WTC11 (cell line): ENCODE measurements at regions not wholly inside any gene's neighbourhood (a gene's known extent, or its start where the extent isn't known, plus 50 kb on each side); places are given as distances from the start of the nearest gene placed in this dataset.
A peak's percentile ranks its signal among the peaks of the same experiment; 100 is the strongest.

ENCODE experiments used
- ATAC-seq: fragments of 200-7000 bp; cut with Tn5 transposase; 2 replicates; pipeline ENCODE4 v1.10.0; 2021; ENCODE audit warnings: mild to moderate bottlenecking, moderate library complexity
- CTCF ChIA-PET: fragments of 300-600 bp; sonication (Branson Sonifier 250); formaldehyde crosslinking; loops from one replicate; lab custom pipeline; 2021; ENCODE audit warnings: antibody characterized with exemption; lab: Charles Lee
- POLR2A ChIA-PET: fragments of 350-600 bp; sonication (Branson Sonifier 250); formaldehyde crosslinking; loops from one replicate; lab custom pipeline; 2021; ENCODE audit warnings: antibody characterized with exemption; lab: Charles Lee
- DNase-seq: peaks from one replicate; pipeline ENCODE4 v3.0.0; 2021; ENCODE audit warnings: low spot score
- H3K27ac Mint-ChIP-seq: 2 replicates; pipeline ENCODE4 v1.8.0; 2021; ENCODE audit warnings: mixed read lengths
- H3K27me3 Mint-ChIP-seq: 2 replicates; pipeline ENCODE4 v1.8.0; 2021; ENCODE audit warnings: low read depth, mild to moderate bottlenecking, moderate library complexity, mixed read lengths
- H3K36me3 Mint-ChIP-seq: 2 replicates; pipeline ENCODE4 v1.8.0; 2021; ENCODE audit warnings: mixed read lengths
- H3K4me1 Mint-ChIP-seq: 2 replicates; pipeline ENCODE4 v1.8.0; 2022; ENCODE audit warnings: mixed read lengths
- H3K4me3 Mint-ChIP-seq: 2 replicates; pipeline ENCODE4 v1.8.0; 2021; ENCODE audit warnings: mild to moderate bottlenecking, moderate library complexity, mixed read lengths
- H3K9me3 Mint-ChIP-seq: 2 replicates; pipeline ENCODE4 v1.8.0; 2021; ENCODE audit warnings: mixed read lengths
- ATF1 ChIP-seq: sonication (generic); formaldehyde crosslinking; IDR thresholded peaks from 2 replicates; pipeline ENCODE4 v1.8.1; 2023; ENCODE audit warnings: mild to moderate bottlenecking, moderate library complexity, missing genetic modification reagents
- GABPB1 ChIP-seq: sonication (generic); formaldehyde crosslinking; IDR thresholded peaks from 2 replicates; pipeline ENCODE4 v1.8.1; 2023; ENCODE audit warnings: mild to moderate bottlenecking, missing genetic modification reagents
- GRHL2 ChIP-seq: fragments of 250-450 bp; sonication (Bioruptor Pico); IDR thresholded peaks from 2 replicates; pipeline ENCODE4 v1.8.0; 2022; ENCODE audit warnings: mild to moderate bottlenecking, moderate library complexity; ENCODE audit not compliant: insufficient replicate concordance, severe bottlenecking
- OVOL2 ChIP-seq: fragments of 250-450 bp; sonication (Bioruptor Pico); IDR thresholded peaks from 2 replicates; pipeline ENCODE4 v1.9.0; 2021; ENCODE audit warnings: mild to moderate bottlenecking, borderline replicate concordance
- RORB ChIP-seq: fragments of 250-450 bp; sonication (Bioruptor Pico); IDR thresholded peaks from 2 replicates; pipeline ENCODE4 v1.9.0; 2021; ENCODE audit warnings: mild to moderate bottlenecking
- ZBTB21 ChIP-seq: sonication (generic); formaldehyde crosslinking; IDR thresholded peaks from 2 replicates; pipeline ENCODE4 v1.8.1; 2023; ENCODE audit warnings: mild to moderate bottlenecking, missing genetic modification reagents, borderline replicate concordance
- TF ChIP-seq, protein P1 (sequence below): sonication (generic); formaldehyde crosslinking; IDR thresholded peaks from 2 replicates; pipeline ENCODE4 v1.8.1; 2023; ENCODE audit warnings: mild to moderate bottlenecking, moderate library complexity, missing genetic modification reagents
- TF ChIP-seq, protein P2 (sequence below): sonication (generic); formaldehyde crosslinking; IDR thresholded peaks from 2 replicates; pipeline ENCODE4 v1.8.0; 2023; ENCODE audit warnings: mild to moderate bottlenecking, missing genetic modification reagents
- TF ChIP-seq, protein P3 (sequence below): sonication (generic); formaldehyde crosslinking; conservative IDR thresholded peaks from 2 replicates; pipeline ENCODE4 v1.8.1; 2023; ENCODE audit warnings: mild to moderate bottlenecking, low read depth, missing genetic modification reagents, moderate library complexity

DNA sequence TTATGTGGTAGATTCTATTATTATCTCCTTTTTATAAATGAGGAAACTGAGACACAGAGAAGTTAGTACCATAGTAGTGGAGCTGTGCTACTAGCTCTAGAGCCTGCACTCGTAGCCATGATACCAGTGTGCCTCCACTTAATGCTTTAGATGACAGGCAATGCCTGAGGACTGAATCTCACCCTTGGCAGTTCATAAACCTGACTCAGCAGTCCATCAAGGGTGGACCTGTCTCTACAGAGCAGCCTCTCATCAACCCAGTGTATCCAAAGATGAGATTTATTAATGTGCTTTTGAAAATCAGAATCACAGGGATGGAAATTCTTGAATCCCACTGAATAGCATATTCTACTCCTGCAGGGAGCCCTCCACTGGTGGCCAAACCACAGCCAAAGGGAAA lies 483.2 kb upstream of the DIPK2B start (continued):
- TF ChIP-seq, protein P1, sequence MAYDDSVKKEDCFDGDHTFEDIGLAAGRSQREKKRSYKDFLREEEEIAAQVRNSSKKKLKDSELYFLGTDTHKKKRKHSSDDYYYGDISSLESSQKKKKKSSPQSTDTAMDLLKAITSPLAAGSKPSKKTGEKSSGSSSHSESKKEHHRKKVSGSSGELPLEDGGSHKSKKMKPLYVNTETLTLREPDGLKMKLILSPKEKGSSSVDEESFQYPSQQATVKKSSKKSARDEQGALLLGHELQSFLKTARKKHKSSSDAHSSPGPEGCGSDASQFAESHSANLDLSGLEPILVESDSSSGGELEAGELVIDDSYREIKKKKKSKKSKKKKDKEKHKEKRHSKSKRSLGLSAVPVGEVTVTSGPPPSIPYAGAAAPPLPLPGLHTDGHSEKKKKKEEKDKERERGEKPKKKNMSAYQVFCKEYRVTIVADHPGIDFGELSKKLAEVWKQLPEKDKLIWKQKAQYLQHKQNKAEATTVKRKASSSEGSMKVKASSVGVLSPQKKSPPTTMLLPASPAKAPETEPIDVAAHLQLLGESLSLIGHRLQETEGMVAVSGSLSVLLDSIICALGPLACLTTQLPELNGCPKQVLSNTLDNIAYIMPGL = no peak
- TF ChIP-seq, protein P2, sequence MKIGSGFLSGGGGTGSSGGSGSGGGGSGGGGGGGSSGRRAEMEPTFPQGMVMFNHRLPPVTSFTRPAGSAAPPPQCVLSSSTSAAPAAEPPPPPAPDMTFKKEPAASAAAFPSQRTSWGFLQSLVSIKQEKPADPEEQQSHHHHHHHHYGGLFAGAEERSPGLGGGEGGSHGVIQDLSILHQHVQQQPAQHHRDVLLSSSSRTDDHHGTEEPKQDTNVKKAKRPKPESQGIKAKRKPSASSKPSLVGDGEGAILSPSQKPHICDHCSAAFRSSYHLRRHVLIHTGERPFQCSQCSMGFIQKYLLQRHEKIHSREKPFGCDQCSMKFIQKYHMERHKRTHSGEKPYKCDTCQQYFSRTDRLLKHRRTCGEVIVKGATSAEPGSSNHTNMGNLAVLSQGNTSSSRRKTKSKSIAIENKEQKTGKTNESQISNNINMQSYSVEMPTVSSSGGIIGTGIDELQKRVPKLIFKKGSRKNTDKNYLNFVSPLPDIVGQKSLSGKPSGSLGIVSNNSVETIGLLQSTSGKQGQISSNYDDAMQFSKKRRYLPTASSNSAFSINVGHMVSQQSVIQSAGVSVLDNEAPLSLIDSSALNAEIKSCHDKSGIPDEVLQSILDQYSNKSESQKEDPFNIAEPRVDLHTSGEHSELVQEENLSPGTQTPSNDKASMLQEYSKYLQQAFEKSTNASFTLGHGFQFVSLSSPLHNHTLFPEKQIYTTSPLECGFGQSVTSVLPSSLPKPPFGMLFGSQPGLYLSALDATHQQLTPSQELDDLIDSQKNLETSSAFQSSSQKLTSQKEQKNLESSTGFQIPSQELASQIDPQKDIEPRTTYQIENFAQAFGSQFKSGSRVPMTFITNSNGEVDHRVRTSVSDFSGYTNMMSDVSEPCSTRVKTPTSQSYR (CRISPR knock-in tag) = no peak
- TF ChIP-seq RORB = no peak
- TF ChIP-seq, all 79 proteins: peak for 0

DNA sequence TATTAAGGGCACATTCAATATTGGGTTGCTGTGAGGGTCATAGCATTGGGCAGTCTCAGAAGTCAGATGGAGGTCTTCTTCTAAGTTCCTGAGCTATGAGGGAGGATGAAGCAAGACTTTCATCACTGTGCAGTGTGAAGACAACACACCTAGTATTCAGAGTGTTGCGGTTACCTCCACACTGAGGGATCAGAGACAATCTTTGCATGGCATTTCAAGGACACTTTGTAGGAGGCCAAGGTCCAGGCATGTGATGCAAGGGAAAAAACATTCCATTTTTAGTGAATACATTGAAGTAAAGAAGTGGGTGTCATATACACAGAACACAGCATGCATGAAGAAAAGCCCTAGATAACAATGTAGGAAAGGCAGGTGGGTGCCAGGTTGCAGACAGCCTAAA lies 481.2 kb upstream of the DIPK2B start:
- TF ChIP-seq, protein P3, sequence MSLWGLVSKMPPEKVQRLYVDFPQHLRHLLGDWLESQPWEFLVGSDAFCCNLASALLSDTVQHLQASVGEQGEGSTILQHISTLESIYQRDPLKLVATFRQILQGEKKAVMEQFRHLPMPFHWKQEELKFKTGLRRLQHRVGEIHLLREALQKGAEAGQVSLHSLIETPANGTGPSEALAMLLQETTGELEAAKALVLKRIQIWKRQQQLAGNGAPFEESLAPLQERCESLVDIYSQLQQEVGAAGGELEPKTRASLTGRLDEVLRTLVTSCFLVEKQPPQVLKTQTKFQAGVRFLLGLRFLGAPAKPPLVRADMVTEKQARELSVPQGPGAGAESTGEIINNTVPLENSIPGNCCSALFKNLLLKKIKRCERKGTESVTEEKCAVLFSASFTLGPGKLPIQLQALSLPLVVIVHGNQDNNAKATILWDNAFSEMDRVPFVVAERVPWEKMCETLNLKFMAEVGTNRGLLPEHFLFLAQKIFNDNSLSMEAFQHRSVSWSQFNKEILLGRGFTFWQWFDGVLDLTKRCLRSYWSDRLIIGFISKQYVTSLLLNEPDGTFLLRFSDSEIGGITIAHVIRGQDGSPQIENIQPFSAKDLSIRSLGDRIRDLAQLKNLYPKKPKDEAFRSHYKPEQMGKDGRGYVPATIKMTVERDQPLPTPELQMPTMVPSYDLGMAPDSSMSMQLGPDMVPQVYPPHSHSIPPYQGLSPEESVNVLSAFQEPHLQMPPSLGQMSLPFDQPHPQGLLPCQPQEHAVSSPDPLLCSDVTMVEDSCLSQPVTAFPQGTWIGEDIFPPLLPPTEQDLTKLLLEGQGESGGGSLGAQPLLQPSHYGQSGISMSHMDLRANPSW (CRISPR knock-in tag) = no peak
- 0 out of 2 replicates have a peak, but pooled peaks have one; percentile 20 for TF ChIP-seq GABPB1 (CRISPR knock-in tag)
- DNase-seq = no peak
- Mint-ChIP-seq H3K4me1 (no peaks in the 10 kb centered on the region), H3K4me3 (no peak overlapping the region), H3K27me3 (no peaks in the 10 kb centered on the region), H3K27ac (no peak overlapping the region), H3K9me3 (no peaks in the 10 kb centered on the region), H3K36me3 (no peaks in the 10 kb centered on the region)
- ChIA-PET POLR2A (no interaction called here), CTCF (no interaction called here)
- ATAC-seq = no peak

DNA sequence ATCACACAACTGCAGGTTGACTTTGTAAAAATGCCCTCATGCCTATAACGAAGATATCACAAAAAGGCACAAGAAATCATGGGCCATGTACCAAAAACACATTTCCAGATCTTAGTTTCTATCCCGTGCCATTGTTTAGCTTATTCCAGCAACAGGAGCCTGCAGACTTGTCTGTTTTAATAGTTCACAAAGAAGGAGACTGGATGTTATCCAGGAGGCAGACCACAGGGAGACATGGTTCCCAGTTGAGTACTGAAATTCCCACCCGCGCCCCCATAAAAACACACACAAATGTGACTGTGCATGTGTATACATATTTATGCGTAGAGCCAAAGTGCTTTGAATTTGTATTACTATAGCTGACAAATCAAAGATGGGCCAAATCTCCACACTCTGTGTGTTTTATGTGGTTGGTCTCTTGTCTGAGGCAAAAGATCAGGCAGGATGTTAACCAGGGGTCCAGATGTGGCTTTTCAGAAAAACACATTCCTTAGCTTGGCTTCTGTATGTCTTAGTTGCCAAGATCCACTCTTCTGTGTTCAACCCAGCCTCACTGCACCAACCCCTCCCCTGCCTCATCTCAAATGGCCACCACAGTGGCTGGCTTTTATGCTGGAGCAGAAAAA lies 469.2 kb upstream of the DIPK2B start:
- TF ChIP-seq OVOL2 (CRISPR knock-in tag) (no peak), ATF1 (CRISPR knock-in tag) (no peak), GRHL2 (CRISPR knock-in tag) (no peak), ZBTB21 (CRISPR knock-in tag) (no peak)
- TF ChIP-seq, protein P2 (CRISPR knock-in tag) = no peak
- TF ChIP-seq, all 79 proteins: peak for 0
- Mint-ChIP-seq H3K36me3 (no peaks in the 10 kb centered on the region), H3K27ac (no peak overlapping the region), H3K4me1 (no peaks in the 10 kb centered on the region), H3K27me3 (no peaks in the 10 kb centered on the region), H3K9me3 (no peaks in the 10 kb centered on the region), H3K4me3 (no peak overlapping the region)
- ChIA-PET CTCF (no interaction called here), POLR2A (interaction anchor here (0.6 kb wide), 1 partner anchor 95 kb away, joined by 3 read pairs; no protein-coding TSS in a partner anchor)
- DNase-seq = no peak
- ATAC-seq = no peak
